Right ventricle myocardium superior (tissue), 1 donor: ENCODE measurements at regions not wholly inside any gene's neighbourhood (a gene's known extent, or its start where the extent isn't known, plus 50 kb on each side); places are given as distances from the start of the nearest gene placed in this dataset.
"Not testable (repeated sequence)": the region's sequence is repeated elsewhere in the genome, so short reads cannot be mapped to it uniquely, and the experiment has no call there.

Source experiments
- ATAC-seq: fragments of 200-7000 bp; cut with Tn5 transposase; one replicate; pipeline ENCODE4 v1.9.1; 2020; ENCODE audit warnings: mild to moderate bottlenecking; ENCODE audit not compliant: poor library complexity
- DNase-seq: peaks from one replicate; pipeline ENCODE4 v3.0.0-alpha.2; 2020
- intact Hi-C: fragments of 100-400 bp; cut with DNase I; formaldehyde crosslinking; loops from one replicate; pipeline ENCODE4 v1.11.2; 2022
- donor health status: DM: no; HTN: yes; CAD: no; lungs with severe emphysema.

DNA sequence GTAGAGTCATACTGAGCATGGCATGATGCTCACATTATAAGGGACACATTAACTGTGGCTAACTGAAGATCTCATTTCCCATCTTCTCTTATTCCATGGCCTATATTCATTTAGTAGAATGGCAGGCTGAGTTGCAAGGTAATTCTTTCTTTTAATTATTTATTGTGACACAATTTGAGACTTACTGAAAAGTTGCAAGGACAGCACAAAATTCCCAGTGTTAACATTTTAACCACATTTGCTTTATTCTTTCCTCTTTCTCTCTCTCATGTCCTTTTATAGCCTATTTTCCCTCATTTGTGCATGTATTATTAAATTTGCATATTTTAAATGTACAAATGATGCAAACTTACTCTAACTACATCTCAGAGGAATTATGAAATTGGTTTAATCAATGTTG, 366.1 kb upstream of the RPS23 start:
- ATAC-seq, result no peak
- intact Hi-C loops, result loop anchor here (10.0 kb wide), 1 partner anchor 921 kb away; no protein-coding TSS in a partner anchor
- no peak for DNase-seq

DNA sequence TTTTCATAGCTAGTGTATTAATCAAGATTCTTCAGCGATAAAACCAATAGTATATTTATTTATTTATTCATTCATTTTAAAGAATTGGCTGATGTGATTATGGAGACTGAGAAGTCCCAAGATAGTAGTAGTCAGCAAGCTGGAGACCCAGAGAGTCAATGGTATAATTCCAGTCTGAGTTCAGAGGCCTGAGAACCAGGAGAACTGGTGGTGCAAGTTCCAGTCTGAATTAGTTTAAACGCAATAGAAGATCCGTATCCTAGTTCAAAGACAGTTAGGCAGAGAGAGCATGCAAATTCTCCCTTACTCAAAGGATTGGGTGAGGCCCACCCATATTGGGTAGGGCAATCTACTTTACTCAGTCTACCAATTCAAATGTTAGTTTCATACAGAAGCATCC, 364.2 kb upstream of the RPS23 start:
- DNase-seq (no peak), ATAC-seq (no peak)
- intact Hi-C loops, result loop anchor here (10.0 kb wide), 1 partner anchor 922 kb away; no protein-coding TSS in a partner anchor

DNA sequence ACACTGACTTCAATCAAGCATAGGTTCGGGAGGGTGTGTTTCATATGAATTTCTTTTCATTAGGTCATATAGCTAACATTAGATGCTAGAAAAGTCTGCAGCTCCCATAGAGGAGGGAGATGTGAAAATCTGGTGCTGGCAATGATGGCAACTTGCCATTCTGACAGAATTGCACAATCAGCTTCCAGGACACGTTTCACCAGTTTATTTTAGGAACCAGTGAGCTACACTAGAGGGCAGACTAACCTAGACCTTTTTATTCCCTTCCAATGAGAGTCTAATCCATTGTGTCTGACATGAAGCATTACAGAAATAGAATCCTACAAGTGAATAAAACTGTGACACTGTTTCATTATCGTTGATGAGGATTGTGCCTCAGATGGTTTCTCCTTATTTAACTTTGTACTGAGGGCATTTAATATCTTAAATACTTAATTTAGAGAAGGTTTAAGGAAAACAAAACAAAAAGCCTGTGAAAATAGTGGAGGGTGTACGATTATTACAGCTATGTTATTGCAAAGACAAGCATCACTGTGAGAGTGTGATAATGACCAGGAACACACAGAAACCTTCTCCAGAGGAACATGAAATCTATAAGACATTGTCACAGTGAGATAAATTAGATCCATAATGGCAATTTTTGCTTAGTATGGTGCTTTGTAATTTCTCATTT, 363.3 kb upstream of the RPS23 start:
- peak; percentile 59 for DNase-seq
- intact Hi-C loops, result loop anchor here (10.0 kb wide), 1 partner anchor 923 kb away; no protein-coding TSS in a partner anchor

DNA sequence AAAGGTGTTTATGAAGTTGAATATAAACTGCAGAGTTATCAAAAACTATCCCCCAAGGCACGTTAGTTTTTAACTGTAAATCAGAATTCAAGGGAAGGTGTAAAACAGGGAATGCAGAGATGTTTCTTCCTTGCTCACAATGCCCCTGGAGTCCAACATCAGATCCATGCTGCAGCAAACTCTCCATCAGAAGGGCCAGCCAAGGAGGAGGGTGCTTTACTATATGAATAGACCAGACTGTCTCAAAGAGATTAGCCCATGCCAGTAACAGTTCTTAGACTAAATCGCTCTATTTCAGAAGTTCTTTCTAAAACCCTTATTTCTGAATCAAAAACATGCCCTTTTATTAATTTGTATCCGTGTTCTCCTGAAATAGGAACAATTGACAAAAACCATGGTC, 362.8 kb upstream of the RPS23 start:
- intact Hi-C loops, result loop anchor here (10.0 kb wide), 1 partner anchor 924 kb away; no protein-coding TSS in a partner anchor
- no peak for DNase-seq
- ATAC-seq, result no peak

More for the DNA sequence above, 363.3 kb upstream of the RPS23 start:
- peak; percentile 98 for ATAC-seq

DNA sequence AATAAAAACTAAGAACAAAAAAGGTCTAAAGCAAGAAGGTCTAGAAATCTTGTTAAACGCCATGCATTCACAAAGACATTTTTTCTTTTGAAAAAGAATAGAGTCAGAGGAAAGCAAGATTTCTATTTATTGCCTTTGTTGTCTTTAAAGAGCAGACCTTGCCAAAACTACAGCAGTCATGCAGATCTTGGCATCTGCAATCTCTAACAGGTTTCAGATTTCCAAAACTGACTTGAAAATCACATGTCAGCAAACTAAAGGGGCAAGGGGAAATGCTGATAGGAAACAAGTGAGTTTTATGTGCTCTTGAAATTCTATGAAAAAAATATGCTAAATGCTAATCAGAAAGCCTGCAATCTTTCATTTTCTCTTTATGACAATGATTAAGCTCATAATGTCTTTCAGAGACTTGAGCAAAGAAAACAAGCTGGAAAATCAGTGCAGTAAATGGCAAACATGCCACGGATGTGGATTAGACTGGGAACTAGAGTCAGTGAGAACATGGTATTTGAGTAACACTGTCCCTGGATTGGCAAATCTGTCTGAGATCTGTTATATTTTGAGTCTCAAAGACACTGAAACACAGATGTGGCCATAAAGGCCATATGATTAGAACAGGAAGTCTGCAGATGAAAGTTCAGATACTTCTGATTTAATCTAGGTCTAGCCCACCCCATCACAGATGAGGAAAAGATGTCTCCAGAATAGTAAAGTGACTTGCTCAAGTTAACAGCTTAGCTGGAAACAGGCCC, 361.4 kb upstream of the RPS23 start:
- ATAC-seq (no peak), DNase-seq (no peak)
- intact Hi-C loops, result loop anchor here (10.0 kb wide), 1 partner anchor 925 kb away; no protein-coding TSS in a partner anchor

DNA sequence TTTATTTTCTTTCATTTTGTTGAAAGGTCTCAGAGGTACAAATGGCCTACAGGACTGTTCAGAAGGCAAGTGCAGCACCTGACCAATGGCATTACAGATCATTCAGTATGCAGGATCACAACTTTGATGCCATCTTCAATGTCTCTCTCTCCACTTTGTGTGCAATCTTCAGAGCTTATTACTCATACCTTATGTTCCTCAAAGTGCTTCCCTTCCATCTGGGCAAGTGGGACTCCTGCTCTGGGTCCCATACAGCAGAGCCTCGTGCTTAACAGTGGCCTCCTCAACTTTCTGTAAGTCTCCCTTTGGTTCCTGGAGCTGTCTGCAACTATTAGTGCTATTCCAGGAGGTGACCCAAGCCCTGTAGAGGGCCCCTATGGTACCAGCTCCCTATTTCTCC, 358.4 kb upstream of the RPS23 start:
- intact Hi-C loops, result no loop called here
- no peak for ATAC-seq
- no peak for DNase-seq

DNA sequence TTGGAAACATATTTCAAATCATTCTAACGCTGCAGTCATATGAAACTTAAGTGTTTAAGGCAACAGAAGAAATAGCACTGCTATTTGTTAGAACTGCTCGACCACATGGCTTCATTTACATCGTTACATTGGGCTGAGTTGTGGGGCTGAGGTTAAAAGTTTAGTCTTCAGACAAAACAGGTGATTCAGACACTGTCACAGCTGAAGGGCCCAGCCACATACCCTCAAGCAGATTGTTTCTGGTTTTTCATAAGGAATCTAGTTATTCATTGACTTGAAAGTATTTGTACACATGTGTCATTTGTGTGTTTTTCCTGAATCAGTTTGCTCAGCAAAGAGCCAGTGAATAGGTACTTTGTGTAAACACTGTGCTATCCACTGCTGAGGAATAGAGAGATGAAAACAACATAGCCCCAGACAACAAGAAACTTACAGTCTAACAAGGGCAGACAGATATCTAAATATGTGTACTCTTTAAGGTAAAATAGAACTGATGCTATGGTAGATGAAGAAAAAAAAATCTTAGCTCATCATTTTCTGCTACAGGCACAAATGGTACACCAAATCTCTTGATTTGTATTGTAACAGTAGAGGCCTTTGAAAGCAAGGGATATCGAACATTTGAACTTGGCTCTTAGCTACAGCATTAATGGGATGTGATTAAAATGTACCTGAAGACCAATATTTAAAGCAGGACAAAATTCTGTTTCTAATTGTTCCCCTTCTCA, 357.6 kb upstream of the RPS23 start:
- no peak for ATAC-seq
- intact Hi-C loops, result no loop called here
- DNase-seq, result no peak

DNA sequence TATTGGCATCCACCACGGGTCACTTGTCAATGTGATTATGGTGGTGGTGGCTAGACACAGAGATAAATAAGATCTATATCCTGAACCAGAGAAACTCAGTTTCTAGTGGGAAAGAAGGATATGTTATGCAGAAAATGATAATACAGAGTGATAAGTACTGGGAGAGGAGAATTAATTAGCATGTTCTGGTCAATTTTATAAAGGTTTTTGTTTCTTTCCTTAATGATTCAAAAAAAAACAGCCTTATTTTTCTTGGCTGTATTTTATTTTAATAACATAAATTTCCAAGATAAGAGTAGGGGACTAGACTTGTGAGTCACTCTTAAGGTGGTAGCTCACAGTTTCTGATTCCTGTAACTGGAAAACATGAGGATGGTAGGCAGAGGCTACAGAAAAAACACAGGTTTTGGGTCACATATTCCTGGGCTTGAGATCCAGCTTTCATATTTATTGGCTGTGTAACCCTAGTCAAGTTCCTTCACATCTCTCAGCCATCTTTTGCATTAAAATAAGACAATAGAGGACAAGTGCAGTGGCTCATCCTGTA, 350.3 kb upstream of the RPS23 start:
- ATAC-seq (no peak), DNase-seq (no peak)

DNA sequence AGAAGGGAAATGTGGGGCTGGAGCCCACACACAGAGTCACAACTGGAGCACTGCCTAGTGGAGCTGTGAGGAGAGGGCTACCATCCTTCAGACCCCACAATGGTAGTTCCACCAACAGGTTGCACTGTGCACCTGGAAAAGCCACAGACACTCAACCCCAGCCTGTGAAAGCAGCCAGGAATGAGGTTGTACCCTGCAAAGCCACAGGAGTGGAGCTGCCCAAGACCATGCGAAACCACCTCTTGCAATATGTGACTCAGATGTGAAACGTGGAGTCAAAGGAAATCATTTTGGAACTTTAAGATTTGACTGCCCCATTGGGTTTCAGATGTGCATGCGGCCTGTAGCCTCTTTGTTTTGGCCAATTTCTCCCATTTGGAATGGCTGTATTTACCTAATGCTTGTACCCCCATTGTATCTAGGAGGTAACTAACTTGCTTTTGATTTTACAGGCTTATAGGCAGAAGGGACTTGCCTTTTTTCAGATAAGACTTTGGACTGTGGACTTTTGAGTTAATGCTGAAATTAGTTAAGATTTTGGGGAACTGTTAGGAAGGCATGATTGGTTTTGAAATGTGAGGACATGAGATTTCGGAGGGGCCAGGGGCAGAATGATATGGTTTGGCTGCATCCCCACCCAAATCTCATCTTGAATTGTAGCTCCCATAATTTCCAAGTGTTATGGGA, 348.9 kb upstream of the RPS23 start:
- DNase-seq, ATAC-seq, intact Hi-C loops: not testable (repeated sequence)

More for the DNA sequence above, 350.3 kb upstream of the RPS23 start:
- intact Hi-C loops, result no loop called here

DNA sequence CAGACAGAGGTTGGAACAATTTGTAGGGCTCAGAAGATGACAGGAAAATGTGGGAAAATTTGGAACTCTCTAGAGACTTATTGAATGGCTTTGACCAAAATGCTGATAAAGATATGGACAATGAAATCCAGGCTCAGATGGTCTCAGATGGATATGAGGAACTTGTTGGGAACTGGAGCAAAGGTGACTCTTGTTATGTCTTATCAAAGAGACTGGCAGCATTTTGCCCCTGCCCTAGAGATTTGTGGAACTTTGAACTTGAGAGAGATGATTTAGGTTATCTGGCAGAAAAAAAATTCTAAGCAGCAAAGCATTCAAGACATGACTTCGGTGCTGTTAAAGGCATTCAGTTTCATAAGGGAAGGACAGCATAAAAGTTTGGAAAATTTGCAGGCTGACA, 347.9 kb upstream of the RPS23 start:
- DNase-seq, ATAC-seq, intact Hi-C loops: not testable (repeated sequence)

DNA sequence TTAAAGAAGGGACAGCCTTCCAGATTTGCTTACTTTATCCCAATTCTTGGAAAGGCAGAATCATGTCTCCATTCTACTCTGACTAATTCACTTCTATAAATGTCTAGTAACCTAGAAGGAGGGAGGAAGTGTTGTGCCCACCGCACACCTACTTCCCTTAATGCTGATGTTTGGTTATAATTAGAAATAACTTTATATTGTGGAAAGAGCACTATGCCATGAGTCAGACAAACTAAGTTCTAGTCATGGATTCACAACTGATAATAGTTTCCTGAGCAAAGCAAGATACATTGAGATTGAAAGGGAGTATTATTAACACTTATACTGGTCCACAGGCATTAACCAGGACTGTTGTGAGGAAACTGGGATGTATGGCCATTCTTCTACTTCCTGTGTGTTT, 345.9 kb upstream of the RPS23 start:
- intact Hi-C loops, result no loop called here
- DNase-seq, result no peak

DNA sequence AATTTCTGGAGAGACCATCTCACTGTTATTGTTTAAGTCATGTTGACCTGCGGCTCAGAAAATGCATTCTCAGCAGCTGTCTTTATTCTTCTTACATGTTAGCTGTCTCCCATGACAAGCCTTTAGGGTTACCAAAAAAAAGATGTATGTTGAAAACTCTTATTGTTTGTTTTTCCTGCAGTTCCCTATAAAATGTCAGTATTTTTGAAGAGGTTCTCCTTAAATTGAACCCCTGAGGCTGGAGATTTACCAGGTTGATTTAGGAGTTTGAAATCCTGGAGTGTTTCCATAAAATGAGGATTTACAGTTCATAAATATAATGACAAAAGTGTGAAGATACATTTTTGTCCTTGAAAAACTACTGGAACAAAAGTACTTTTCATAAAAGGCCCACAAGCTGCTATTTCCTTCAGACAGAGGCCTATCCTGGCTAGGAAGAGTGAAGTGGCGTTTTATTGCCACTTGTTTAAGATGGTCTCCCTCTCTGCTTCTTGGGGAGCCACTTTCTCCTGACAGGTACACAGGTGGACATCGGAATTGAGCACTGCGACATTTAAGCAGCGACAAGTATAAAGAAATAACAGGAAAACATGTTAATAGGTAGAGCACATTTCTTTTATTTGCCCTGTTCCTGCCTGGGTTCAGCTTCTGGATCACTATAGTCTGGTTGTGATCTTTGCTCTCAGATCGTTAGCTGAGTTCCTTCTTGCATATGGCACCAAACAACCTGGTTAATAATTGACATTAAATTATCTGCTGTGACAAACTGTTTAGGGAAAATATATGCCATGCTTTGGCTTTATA, 344.8 kb upstream of the RPS23 start:
- ATAC-seq (no peak), DNase-seq (no peak)
- intact Hi-C loops, result no loop called here

More for the DNA sequence above, 345.9 kb upstream of the RPS23 start:
- no peak for ATAC-seq

DNA sequence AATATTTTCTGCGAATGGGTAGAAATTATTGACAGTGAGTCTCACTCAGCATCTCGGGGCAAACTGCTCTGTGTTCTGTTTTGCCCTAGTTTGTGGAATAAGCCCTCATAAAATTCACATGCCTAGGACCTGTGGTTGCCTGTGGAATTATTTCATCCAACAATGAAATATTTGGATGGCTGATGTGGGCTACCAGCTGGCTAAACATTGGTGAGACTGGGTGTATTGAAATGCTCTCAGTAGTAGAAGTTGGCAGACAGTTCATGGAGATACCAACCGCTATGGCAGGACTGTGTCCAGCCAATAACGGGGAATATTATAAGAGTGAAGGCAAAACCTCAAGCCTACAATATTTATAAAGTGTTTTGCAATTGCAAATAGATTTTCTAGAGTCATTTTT, 344.1 kb upstream of the RPS23 start:
- DNase-seq, result no peak
- intact Hi-C loops, result no loop called here
- ATAC-seq, result no peak

DNA sequence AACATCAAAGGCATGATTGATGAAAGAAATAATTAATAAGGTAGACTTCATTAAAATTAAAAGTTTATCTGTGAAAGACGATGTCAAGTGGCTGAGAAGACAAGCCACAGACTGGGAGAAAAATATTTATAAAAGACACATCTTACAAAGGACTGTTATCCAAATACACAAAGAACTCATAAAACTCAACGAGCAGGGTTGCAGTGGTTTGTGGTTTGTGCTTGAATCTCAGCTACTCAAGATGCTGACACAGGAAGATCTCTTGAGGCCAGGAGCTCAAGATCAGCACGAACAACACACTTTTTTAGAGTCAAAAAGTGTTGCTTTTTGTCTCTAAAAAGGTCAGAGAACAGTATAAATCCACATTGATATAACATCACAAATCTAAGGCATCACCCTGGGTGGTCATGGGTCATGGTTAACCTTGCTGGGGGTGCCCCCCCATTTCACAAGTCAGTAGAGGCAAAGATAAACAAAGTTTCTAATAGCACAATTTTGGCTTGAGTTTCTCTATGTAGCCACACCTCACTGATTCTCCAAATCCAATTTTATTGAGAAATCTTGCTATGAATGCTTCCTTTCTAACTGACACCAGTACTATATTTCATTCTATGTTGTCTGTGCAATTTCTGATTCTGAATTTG, 342.9 kb upstream of the RPS23 start:
- ATAC-seq (no peak), DNase-seq (no peak)
- intact Hi-C loops, result no loop called here

DNA sequence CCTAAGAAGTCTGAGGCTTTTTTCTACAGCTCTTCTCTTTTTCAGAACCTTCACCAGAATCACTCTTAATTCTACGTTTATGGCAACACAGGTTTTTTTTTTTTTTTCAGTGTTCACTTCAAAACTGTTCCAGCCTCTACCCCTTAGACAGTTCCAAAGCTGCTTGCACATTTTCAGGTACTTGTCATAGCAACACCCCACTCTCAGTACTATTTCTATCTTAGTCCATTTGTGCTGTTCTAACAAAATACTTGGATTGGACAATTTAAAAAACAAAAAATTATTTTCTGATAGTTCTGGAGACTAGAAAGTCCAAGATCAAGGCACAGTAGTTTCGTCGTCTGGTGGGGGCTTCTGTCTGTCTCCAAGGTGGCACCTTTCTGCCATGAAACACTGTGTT, 340.9 kb upstream of the RPS23 start:
- intact Hi-C loops, result no loop called here
- no peak for ATAC-seq
- DNase-seq, result no peak

DNA sequence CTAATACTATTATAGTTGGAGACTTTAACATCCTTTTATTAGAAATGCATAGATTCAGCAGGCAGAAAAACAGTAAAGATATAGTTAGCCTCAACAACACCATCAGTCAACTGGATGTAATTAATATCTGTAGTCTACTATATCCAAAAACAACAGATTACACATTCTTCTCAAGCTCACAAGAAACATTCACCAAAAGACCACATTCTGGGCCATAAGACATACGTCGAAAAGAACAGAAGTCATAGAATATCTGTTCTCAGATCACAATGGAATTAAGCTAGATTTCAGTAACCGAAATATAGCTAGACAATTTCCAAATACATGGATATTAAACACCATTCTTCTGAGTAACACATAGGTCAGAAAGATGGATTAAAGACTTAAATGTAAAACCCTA, 336.6 kb upstream of the RPS23 start:
- ATAC-seq (no peak), DNase-seq (no peak)
- intact Hi-C loops, result no loop called here

DNA sequence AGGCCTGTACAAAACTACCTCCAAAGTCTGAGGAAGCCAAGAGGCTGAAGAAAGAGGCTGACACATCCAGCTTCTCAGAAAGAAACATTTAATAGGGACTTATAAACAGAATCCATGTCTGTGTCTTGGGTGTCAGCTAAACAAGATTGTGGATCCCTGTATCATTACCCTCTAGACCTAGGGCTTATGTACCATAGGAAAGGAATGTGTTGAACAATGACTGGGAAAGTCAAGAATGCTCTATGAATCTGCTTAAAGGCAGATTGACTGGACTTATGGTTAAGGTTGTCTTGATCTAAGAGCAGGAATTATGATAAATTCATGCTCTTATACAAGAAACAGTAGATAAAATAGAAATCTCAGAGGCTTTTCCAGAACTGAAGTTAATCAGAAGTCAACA, 335.7 kb upstream of the RPS23 start:
- ATAC-seq (no peak), DNase-seq (no peak)
- intact Hi-C loops, result no loop called here
